Sciatic nerve (tissue), 2 donors: ENCODE measurements at regions not wholly inside any gene's neighbourhood (a gene's known extent, or its start where the extent isn't known, plus 50 kb on each side); places are given as distances from the start of the nearest gene placed in this dataset.

Experiments used
- ATAC-seq: fragments of 200-7000 bp; cut with Tn5 transposase; one replicate; pipeline ENCODE4 v1.9.1; 2020; ENCODE audit warnings: mild to moderate bottlenecking, moderate library complexity
- DNase-seq: peaks from one replicate; pipeline ENCODE4 v3.0.0-alpha.2; 2020; ENCODE audit warnings: low spot score
- intact Hi-C: fragments of 100-400 bp; cut with DNase I; formaldehyde crosslinking; loops from one replicate; pipeline ENCODE4 v1.14.2; 2022
- donor health status: DM: no; HTN: no; CAD: no.
- donor health status: DM: no; HTN: no; CAD: no.

DNA sequence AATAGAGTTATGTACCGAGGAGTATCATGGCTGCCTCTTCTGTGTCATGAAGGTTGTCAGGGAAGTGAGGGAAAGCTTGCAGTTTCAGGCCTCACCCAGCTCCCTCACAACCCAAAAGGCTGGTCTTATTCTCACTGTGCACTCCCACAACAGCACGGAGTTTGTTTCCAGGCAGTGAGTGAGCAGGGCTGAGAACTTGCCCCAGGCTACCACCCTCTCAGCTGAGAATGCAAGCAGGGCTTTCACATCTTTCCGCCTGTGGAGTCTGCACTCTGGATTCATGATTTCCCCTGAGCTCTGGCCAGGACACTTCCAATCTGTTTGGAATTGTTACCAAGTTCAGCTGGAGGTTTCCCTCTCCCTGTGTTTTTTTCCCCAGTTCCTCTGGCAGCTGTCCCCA, 2284.7 kb upstream of the PCDH20 start:
- intact Hi-C loops, result no loop called here
- ATAC-seq, result no peak

DNA sequence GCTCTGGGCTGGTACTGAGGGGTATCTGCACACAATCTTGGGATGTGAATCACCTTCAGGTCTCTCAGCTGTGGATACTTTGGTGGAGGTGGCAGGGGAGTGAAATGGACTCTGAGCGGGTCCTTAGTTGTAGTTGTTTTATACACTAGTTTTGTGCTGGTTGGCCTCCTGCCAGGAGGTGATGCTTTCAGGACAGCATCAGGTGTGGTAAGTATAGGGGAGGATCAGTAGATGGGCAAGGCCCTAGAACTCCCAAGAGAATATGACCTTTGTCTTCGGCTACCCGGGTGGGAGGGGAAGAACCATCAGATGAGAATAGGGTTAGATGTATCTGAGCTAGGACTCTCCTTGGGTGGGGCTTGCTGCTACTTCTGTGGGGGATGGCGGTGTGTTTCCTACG, 2284.3 kb upstream of the PCDH20 start:
- no peak for DNase-seq

More for the DNA sequence above, 2284.7 kb upstream of the PCDH20 start:
- no peak for DNase-seq

DNA sequence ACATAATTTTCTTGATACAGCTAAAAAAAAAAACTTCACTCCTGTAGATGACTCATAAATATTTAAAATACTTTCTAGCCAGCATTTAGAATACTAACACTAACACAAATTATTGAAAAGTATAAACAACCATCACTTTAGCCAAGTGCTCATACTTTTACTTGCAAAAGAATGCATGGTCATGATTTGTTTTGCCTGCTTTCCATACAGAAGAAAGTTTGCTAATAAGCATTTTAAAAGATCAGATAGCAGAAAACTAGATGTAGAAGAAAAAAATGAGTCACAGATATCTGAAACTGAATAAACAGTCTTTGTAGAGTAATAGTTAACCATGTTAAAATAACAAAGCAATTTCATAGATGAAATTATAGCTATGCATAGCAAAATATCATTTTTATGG, 2280.4 kb upstream of the PCDH20 start:
- intact Hi-C loops, result no loop called here
- no peak for ATAC-seq
- no peak for DNase-seq

More for the DNA sequence above, 2284.3 kb upstream of the PCDH20 start:
- no peak for ATAC-seq
- intact Hi-C loops, result no loop called here

DNA sequence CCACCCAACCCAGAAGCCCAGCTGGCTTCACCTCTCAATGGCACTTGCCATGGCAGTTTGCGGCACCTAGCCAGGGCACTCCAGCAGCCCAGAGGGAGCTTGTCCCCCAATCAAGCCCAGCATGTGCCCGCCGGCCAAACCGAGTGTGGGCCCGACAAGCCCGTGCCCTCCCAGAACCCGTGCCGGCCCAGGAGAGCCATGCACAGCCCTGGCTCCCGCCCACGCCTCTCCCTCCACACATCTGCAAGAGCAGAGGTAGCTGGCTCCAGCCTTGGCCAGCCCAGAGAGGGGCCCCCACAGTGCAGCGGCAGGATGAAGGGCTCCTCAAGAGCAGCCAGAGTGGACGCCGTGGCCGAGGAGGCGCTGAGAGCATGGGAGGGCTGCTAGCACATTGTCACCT, 2278.0 kb upstream of the PCDH20 start:
- intact Hi-C loops, result no loop called here
- no peak for DNase-seq
- ATAC-seq, result no peak

DNA sequence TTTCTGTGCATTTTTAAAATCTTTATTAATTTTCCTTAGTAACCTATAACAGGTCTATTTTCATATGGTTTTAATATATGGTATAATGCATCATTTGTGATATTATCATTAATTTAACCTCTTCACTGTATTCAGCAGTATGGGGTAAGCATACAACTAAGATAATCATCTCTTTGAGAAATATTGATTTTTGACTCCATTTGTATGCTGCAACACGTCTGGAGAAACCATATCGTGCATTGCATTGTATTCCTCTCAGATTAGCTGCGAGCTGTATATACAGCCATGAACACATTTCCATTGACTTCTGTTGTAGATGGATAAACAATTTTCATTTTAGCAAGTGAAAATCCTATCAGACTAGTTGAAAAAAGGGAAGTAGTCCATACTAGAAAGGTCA, 2275.8 kb upstream of the PCDH20 start:
- intact Hi-C loops, result no loop called here
- DNase-seq, result no peak
- no peak for ATAC-seq

DNA sequence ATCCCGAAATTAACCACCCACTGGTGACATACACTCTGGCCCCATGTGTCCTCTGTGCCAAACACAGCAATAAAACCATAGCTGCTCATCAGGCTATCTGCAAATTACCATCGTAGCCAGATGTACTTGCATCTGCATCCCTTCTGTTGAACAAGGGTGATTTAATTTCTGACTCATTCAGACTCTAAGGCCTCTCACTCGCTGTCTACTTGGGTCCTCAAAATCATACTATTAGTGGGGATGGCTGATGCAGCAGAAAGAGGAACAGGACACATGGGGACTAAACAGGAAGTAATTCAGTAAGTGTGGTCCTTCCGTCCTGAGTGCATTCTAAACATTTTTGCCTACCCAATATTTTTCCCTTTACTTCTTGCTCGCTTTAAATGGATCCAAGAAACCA, 2275.0 kb upstream of the PCDH20 start:
- DNase-seq, result no peak
- intact Hi-C loops, result no loop called here
- no peak for ATAC-seq

DNA sequence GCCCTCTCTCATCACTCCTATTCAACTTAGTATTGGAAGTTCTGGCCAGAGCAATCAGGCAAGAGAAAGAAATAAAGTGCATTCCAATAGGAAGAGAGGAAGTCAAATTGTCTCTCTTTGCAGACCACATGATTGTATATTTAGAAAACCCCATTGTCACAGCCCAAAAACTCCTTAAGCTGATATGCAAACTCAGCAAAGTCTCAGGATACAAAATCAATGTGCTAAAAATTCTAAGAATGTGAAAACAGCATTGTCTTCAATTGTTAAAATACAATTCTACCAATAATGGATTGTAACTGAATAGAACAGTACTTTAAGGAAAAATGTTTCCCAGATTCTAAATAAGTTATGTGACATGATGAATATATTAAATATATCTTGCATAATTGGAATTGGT, 2269.2 kb upstream of the PCDH20 start:
- DNase-seq (no peak), ATAC-seq (no peak)
- intact Hi-C loops, result no loop called here

DNA sequence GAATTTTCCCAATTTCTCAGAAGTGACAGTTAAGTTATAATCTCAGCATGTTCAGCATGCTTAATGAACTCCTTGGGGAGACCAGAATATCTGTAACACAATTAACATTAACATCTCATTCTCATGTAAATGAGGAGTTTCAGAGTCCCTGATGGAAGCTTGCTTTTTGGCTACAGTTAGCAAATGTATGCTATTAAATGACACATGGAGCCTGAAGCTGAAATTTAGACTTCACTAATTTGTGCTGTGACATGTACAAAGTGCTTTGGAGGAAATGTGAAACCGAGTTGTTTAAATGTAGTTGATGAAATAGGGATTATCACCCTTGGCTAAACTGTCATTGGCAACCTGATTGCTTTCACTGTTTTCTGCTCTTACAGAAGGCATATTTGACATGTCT, 2265.1 kb upstream of the PCDH20 start:
- ATAC-seq (no peak), DNase-seq (no peak)
- intact Hi-C loops, result no loop called here

DNA sequence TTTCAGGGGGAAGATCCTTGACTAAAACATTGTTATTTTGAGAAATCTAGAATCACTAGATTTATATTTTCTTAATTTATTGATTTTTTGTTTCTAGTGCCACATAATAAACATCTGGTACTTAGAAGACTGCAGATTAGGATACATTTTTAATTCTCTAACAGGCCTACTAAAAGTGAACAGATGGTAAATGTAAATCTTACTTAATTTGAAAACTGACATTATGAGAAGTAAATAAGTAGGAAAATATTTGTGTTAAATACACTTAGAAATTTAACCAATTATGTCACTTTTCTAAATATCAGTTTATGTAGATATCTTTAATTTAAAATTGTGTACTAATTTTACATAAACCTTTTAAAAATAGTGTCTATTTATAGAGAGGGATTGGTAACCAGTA, 2255.6 kb upstream of the PCDH20 start:
- no peak for ATAC-seq
- no peak for DNase-seq
- intact Hi-C loops, result no loop called here

DNA sequence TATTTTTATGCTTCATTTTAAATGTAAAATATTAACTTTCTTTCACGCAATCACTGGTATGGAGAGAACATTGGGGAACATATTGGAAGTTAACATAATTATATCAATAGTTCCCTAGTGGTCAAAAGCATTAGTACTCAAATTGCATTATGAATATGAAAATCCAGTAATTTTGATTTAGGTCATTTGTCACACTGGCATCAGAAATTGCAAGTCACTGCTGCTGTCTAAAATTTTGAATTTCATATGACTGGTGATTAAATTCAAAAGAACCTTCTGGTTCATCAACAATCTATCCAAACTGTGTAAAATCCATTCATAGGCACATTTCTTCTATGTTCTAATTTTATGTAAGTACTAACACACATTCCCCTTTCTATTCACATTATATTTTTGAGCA, 2235.7 kb upstream of the PCDH20 start:
- intact Hi-C loops, result no loop called here
- no peak for DNase-seq
- ATAC-seq, result no peak

DNA sequence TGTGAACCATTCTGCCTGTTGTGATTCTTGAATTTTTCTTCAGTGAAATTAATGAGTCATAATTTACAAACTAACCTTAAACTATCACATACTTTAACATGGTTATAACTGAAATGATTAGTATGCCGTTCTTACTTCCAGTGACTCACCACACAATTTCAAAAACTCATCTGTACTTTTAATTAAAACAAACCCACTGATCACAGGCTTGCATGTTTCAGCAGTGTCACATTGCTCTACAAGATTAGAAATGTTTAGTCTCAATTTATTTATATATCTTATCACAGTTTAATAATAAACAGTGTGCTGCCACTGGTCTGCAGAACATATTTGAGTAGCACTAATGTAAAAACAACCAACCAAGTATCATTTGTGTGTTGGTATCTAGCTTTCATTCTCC, 2227.9 kb upstream of the PCDH20 start:
- no peak for DNase-seq
- ATAC-seq, result no peak
- intact Hi-C loops, result no loop called here

DNA sequence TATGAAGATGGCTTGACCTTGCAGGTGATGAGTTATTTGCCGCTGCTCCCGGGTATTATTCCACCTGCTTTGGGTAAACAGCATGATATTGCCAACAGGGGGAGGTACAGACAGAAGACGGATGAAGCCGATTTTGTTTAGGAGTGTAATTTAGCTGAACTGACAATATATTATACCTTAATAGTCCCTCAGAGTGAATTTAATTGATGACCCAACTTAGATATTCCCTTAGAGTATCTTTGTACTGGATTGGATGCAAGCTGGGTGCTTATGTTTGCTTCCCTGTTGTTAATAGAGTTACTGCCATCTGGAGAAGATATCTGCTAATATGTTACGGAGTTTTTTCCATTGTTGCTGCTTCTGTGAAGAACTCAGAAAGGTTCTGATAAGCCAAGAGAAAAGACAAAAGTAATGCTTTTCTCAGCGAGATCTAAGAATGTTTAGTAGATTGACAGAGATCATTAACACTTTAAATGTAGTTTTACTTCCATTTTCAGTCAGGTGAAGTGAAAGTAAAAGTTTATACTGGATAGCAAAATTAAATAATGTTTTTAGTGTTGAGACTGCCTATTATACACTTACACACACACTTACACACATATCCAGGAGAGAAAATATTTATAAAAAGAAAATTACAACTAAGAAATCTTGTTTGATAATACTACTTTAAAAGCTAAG, 2220.8 kb upstream of the PCDH20 start:
- intact Hi-C loops, result no loop called here
- no peak for DNase-seq
- ATAC-seq, result no peak

DNA sequence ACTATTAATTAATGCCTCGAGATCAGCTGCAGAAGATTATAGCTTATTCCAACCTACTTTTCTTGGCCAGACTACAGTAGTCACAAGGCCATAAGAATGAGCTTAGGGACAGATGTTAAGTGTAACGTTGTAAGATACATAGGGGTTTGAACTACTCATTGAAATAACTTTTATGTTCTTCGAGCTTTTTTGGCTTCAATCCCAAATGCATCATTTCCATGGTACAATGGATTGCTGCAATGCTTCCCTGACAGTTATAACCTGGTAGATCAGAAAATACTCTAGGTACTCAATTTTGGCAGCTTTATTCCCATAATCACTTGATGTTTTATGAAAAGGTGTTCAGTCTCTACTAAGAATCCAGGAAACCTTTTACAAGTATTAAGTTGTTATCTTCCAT, 2216.7 kb upstream of the PCDH20 start:
- ATAC-seq (no peak), DNase-seq (no peak)
- intact Hi-C loops, result no loop called here

DNA sequence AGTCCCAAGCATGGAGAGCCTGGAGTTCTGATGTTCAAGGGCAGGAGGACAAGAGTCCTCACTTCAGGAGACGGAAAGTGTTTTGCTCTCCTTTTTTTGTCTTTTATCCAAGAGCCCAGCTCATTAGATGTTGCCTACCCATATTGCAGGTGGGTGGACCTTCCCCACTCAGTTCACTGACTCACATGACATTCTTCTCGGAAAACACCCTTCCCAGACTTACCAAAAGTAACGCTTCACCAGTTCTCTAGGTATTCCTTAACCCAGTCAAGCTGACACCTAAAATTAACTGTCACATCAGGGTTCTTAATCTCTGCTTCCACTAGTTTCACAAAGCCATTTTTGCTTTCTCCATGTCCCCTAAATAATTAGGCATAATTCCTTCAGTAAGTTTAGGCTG, 2215.4 kb upstream of the PCDH20 start:
- DNase-seq (no peak), ATAC-seq (no peak)
- intact Hi-C loops, result no loop called here

DNA sequence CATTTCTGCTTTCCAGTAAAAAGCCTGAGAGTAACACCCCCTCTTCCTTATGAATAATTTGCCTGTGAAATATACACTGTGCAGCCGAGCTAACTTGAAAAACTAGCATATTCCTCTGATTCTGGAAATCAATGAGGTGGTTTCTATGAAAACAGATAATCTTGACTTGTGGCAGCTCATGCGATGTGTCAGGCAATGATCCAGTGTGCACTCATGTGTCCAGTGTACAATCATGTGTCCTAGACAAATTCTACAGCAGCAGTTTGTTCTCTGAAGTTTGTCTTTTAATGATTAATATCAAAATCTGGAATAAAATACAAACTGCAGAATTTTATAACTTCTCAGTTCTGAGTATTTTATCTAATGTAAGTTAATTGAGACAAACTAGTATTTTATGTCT, 2213.9 kb upstream of the PCDH20 start:
- DNase-seq (no peak), ATAC-seq (no peak)
- intact Hi-C loops, result no loop called here

DNA sequence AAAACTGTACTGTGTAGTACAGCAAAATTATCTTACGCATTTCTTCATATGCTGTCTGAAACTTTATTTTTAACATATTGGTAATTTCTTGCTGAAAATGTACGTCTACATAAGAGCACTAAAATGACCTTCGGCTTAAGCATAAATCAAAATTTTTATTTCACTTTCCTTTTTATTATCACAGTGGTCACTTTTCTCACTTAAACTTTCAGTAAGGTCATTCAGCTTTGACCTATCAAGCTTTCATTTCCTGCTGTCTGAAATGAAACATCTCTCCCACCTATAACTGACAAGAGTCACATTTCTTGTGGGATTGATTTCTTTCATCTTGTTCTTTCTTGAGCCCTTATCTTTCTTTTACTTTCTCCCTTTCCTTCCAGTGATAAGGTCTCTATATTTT, 2212.7 kb upstream of the PCDH20 start:
- DNase-seq, result no peak
- intact Hi-C loops, result no loop called here
- ATAC-seq, result no peak

DNA sequence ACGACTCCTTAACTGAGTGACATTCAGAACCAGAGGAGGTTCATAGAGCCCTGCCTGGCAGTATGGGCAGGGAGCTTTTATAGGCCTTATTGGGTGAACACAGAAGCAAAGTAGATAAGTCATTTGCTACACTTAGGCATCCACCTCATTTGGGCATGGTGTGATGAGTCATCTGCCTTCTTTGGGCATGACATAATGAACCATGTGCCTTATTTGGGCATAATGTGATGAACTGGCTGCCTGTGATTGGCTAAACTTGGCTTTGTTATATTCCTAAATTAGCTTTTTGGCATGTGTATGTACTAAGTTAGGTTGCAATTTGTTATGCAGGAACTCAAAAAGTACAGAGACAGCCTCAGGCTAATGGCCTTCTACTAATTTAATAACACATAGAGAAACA, 2210.2 kb upstream of the PCDH20 start:
- intact Hi-C loops, result no loop called here
- ATAC-seq (no peak), DNase-seq (no peak)

DNA sequence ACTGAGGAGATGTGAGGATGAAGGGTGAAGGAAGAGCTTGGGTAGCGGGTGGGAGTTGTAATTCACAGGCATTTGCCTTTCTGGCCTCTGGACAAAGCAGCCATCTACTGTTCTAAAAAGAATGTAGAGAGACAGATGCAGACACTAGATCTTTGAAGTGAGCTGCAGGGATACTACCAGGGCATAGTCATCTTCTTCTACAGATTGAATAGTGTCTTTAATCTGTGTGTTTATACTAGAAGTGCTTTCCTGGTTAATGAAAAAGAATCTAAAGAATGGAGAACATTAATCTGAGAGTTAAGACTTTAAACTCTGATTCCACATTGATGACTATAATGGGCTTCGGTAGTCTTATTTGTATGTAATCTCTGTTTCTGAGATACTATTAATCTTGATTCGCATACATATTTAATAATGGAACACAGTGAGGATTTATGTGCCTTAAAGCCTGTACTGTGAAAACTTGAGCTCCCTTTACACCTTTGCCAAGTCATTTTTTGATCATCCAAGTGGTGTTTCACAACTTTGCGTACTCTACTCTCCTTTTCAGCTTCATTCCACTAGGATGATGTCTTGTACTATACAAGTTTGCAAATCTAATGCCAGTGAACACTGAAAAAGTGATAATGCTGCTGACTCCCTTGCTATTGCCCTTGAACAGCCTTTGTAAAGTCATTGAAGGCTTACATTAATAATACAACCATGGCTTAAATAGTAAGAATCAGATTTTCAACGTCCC, 2199.4 kb upstream of the PCDH20 start:
- DNase-seq (no peak), ATAC-seq (no peak)
- intact Hi-C loops, result no loop called here

DNA sequence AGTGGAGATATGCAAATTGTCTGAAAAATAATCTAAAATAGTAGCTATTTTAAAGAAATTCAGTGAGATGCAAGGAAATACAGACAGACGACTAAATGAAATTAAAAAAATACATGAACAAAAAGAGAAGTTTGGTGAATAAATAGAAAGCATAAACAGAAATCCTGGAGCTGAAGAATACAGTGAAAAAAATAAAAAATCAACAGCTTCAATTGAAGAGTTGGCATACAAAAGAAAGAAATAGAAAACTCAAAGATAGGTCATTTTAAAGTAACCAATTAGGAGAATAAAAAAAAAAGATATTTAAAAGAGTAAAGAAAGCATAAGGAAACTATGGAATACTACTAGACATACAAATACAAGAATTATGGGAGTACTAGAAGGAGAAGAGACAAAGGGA, 2191.5 kb upstream of the PCDH20 start:
- ATAC-seq, result no peak
- no peak for DNase-seq
- intact Hi-C loops, result no loop called here

DNA sequence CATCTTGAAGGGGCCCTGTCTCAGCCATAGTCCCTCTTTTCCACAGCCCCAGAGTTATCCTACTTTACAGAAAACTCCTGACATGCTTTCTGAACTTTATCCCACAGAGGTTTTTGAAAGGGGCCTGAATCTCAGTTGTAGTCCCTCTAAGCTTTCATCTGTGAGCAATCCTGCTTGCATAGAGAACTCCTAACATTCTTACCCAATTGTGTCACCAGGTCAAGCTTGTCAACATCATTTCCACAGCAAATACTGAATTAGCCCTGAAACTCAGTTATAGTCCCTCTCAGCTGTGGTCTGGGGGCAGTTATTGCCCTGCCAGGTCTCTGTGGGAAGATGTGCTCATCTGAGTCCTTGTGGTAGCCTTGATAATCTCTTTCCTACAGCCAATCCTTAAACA, 2190.3 kb upstream of the PCDH20 start:
- ATAC-seq, result no peak
- DNase-seq, result no peak
- intact Hi-C loops, result no loop called here

DNA sequence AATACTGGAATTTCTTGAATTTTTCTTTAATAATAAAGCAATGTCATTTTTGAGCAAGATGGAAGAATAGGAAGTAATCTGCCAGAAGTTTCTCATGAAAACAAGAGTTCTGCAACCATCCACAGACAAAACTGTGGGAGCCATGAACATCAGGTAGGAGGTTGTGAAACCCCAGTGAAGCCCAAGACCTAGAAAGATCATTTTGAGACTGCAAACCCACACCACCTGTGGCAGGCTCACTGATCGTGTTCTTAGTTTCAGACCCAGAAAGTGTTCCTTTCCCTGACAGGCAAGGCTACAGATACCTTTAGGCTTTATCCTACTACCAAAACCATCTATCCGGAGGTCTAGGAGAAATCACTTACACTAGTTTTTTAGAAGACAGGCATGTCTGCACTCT, 2189.8 kb upstream of the PCDH20 start:
- DNase-seq, result no peak
- ATAC-seq, result no peak
- intact Hi-C loops, result no loop called here
